Effector memory CD8-positive, alpha-beta T cell (primary cell): ENCODE measurements at regions not wholly inside any gene's neighbourhood (a gene's known extent, or its start where the extent isn't known, plus 50 kb on each side); places are given as distances from the start of the nearest gene placed in this dataset.
"Not testable (repeated sequence)": the region's sequence is repeated elsewhere in the genome, so short reads cannot be mapped to it uniquely, and the experiment has no call there.

Experiments used
- ATAC-seq: fragments of 150-1000 bp; cut with Tn5 transposase; replicated peaks from 2 replicates; pipeline ENCODE4 v1.10.0; 2021; ENCODE audit warnings: mild to moderate bottlenecking, moderate library complexity
- DNase-seq, 3 experiments: peaks; one replicate each; pipeline ENCODE4 v3.0.0; 2021
- H3K27ac Mint-ChIP-seq, 2 donors: one replicate each; pipeline ENCODE4 v1.8.0; 2022; ENCODE audit warnings: mild to moderate bottlenecking in 2 of 2, mixed read lengths in 2 of 2, moderate library complexity in 2 of 2
- H3K27me3 Mint-ChIP-seq, 2 donors: one replicate each; pipeline ENCODE4 v1.8.0; 2022; ENCODE audit warnings: mixed read lengths in 2 of 2
- H3K36me3 Mint-ChIP-seq: one replicate; pipeline ENCODE4 v1.8.0; 2022; ENCODE audit warnings: mild to moderate bottlenecking, moderate library complexity, mixed read lengths; ENCODE audit not compliant: insufficient read depth
- H3K4me1 Mint-ChIP-seq, 2 donors: one replicate each; pipeline ENCODE4 v1.8.0; 2022; ENCODE audit warnings: low read depth in 2 of 2, mixed read lengths in 2 of 2
- H3K4me3 Mint-ChIP-seq, 2 donors: one replicate each; pipeline ENCODE4 v1.8.0; 2022; ENCODE audit warnings: mild to moderate bottlenecking in 2 of 2, mixed read lengths in 2 of 2, moderate library complexity in 2 of 2
- H3K9me3 Mint-ChIP-seq, 2 donors: one replicate each; pipeline ENCODE4 v1.8.0; 2022; ENCODE audit warnings: mixed read lengths in 2 of 2

- Mint-ChIP-seq H3K27me3 (no peaks in the 10 kb centered on the region), H3K4me3 (no peak overlapping the region), H3K4me1 (no peaks in the 10 kb centered on the region), H3K9me3 (peaks cover 6 to 16% of the 10 kb centered on the region in 2 donors), H3K27ac (no peak overlapping the region), H3K36me3 (no peaks in the 10 kb centered on the region)
- DNase-seq = no peak
- no peak for ATAC-seq
Measured at GRCh38 chr5:84445049-84445685, 60.5 kb upstream of the EDIL3 start.

GRCh38 chr5:84438456-84438855 lies 53.8 kb upstream of the EDIL3 start:
- Mint-ChIP-seq H3K36me3 (no peaks in the 10 kb centered on the region), H3K9me3 (peaks cover 2% of the 10 kb centered on the region in 2 donors), H3K4me3 (no peak overlapping the region), H3K27me3 (no peaks in the 10 kb centered on the region), H3K4me1 (no peaks in the 10 kb centered on the region), H3K27ac (no peak overlapping the region)
- DNase-seq = no peak
- ATAC-seq = no peak

- Mint-ChIP-seq H3K4me1 (no peaks in the 10 kb centered on the region), H3K9me3 (peaks cover 0 to 3% of the 10 kb centered on the region in 2 donors), H3K36me3 (no peaks in the 10 kb centered on the region), H3K4me3 (no peak overlapping the region), H3K27ac (no peak overlapping the region), H3K27me3 (no peaks in the 10 kb centered on the region)
- DNase-seq (no peak), ATAC-seq (no peak)
Measured at GRCh38 chr5:84437673-84438315, 53.1 kb upstream of the EDIL3 start.

DNA sequence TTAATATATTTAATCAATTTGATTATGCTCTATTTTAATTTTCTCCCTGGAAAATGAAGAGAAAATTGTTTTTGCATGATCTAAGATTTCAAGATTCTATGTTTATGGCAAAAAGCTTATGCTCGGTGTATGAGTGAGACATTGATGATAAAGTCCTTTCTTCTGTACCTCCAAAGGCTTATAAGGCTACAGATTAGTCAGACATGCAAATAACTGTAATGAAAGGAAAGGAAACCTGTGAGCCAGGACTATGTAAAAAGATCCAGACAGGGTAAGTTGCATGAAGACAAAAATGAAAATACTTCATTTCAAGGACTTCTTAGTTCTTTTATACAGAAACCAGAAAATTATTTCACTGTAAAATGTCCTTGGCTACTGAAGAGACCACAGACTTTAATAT lies 52.2 kb upstream of the EDIL3 start:
- H3K9me3 Mint-ChIP-seq = peaks cover 0 to 3% of the 10 kb centered on the region in 2 donors

DNA sequence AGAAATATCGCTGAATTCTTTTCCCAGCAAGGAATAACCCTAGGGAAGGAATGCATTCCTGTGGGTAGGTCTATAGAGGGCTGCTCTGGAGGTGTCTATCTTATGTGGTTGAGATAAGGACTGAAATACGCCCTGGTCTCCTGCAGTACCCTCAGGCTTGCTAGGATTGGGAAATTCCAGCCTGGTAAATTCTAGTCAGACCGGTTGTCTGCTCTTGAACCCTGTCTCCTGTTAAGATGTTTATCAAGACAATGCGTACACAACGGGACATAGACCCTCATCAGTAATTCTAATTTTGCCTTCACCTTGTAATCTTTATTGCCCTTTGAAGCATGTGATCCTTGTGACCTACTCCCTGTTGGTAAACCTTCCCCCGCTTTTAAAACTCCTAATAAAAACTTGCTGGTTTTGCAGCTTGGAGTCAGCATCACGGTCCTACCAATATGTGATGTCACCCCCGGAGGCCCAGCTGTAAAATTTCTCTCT lies 51.2 kb upstream of the EDIL3 start:
- not testable (repeated sequence) for ATAC-seq, H3K27me3 Mint-ChIP-seq, H3K36me3 Mint-ChIP-seq, H3K4me1 Mint-ChIP-seq, DNase-seq, H3K9me3 Mint-ChIP-seq, H3K27ac Mint-ChIP-seq, H3K4me3 Mint-ChIP-seq

More for the DNA sequence above, 52.2 kb upstream of the EDIL3 start:
- H3K27me3 Mint-ChIP-seq = no peaks in the 10 kb centered on the region
- no peak overlapping the region for H3K27ac Mint-ChIP-seq
- H3K4me1 Mint-ChIP-seq = no peaks in the 10 kb centered on the region
- ATAC-seq (no peak), DNase-seq (no peak)
- H3K4me3 Mint-ChIP-seq = no peak overlapping the region
- H3K36me3 Mint-ChIP-seq = no peaks in the 10 kb centered on the region
